ENCODE measurements at regions not wholly inside any gene's neighbourhood (a gene's known extent, or its start where the extent isn't known, plus 50 kb on each side); places are given as distances from the start of the nearest gene placed in this dataset.

DNA sequence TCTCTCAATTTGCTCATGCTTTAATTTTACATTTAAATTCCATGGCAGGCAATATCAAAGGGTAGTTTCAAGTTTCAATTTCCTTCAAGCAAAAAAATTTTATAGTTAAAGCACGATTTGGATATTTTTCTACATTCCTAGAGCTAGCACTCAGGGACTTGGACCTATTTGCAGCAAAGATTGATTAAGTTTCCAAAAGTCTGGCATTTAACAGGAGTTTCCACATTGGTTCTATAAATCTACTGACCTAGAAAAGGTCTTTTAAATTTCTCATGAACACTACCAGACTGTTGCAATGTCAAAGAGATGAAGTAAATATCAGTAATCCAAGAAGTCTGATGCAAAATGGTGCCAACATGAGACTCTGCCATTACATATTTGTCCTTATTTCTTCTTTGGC is 253.7 kb upstream of the LINC00305 start:
- ChIA-PET CTCF (ENCODE audit: low intra/inter-chr PET ratio) (no interaction called here), POLR2A (no interaction called here)
- ATAC-seq = no peak
- Histone ChIP-seq H3K4me3 (no peak overlapping the region), H4K20me1 (replicated peaks; ENCODE audit: control insufficient read depth, insufficient read depth, low read length) (no peaks in the 10 kb centered on the region), H3K9me3 (replicated peaks; ENCODE audit: control insufficient read depth, insufficient read depth, low read depth, low read length) (no peaks in the 10 kb centered on the region), H3K36me3 (ENCODE audit: control insufficient read depth, insufficient read depth, low read length) (no peaks in the 10 kb centered on the region), H3K9me1 (ENCODE audit: control insufficient read depth, insufficient read depth, low read length) (no peaks in the 10 kb centered on the region), H3K79me2 (ENCODE audit: control insufficient read depth, insufficient read depth, low read length) (no peaks in the 10 kb centered on the region), H3K27ac (ENCODE audit: extremely low read depth, low read depth, low read length) (no peak overlapping the region), H3K9ac (ENCODE audit: insufficient read depth in 1 of 2, low read depth in 2 of 2, low read length in 2 of 2) (no peak overlapping the region), H3K27me3 (ENCODE audit: control insufficient read depth in 2 of 2, insufficient read depth in 2 of 2, low read length in 2 of 2) (no peaks in the 10 kb centered on the region), H2AFZ (ENCODE audit: low read depth, low read length) (no peak overlapping the region), H3K4me2 (ENCODE audit: insufficient read depth, low read length) (no peak overlapping the region), H3K4me1 (replicated peaks in 1 of 2; ENCODE audit: control insufficient read depth in 2 of 2, insufficient read depth in 2 of 2, low read length in 2 of 2) (no peaks in the 10 kb centered on the region)
- 0% methylated on average over 1 of the region's 1 CpG for WGBS (ENCODE audit: insufficient coverage, low coverage, missing lambda C conversion rate)
- no TSS peak for BruUV-seq (replicated peaks)
- TF ChIP-seq NUFIP1 (IDR thresholded peaks at IDR 0.05; ENCODE audit: partially characterized antibody) (no peak), CHD1 (IDR thresholded peaks at IDR 0.05; ENCODE audit: low read length) (no peak), ZBTB1 (CRISPR knock-in tag; IDR thresholded peaks at IDR 0.05; ENCODE audit: borderline replicate concordance, low read depth) (no peak), SMARCA5 (IDR thresholded peaks at IDR 0.05) (no peak), HNRNPH1 (optimal IDR thresholded peaks at IDR 0.05; ENCODE audit: low read depth, low read length) (no peak)
- TF ChIP-seq, protein P1, sequence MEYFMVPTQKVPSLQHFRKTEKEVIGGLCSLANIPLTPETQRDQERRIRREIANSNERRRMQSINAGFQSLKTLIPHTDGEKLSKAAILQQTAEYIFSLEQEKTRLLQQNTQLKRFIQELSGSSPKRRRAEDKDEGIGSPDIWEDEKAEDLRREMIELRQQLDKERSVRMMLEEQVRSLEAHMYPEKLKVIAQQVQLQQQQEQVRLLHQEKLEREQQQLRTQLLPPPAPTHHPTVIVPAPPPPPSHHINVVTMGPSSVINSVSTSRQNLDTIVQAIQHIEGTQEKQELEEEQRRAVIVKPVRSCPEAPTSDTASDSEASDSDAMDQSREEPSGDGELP (CRISPR knock-in tag; IDR thresholded peaks at IDR 0.05; ENCODE audit: borderline replicate concordance) = no peak
- TF ChIP-seq, protein P2, sequence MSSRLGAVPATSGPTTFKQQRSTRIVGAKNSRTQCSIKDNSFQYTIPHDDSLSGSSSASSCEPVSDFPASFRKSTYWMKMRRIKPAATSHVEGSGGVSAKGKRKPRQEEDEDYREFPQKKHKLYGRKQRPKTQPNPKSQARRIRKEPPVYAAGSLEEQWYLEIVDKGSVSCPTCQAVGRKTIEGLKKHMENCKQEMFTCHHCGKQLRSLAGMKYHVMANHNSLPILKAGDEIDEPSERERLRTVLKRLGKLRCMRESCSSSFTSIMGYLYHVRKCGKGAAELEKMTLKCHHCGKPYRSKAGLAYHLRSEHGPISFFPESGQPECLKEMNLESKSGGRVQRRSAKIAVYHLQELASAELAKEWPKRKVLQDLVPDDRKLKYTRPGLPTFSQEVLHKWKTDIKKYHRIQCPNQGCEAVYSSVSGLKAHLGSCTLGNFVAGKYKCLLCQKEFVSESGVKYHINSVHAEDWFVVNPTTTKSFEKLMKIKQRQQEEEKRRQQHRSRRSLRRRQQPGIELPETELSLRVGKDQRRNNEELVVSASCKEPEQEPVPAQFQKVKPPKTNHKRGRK (tag; IDR thresholded peaks at IDR 0.05) = no peak
- DNase-seq (ENCODE audit: extremely low read depth in 1 of 4, low spot score in 3 of 4) = no peak
- in situ Hi-C loops (cut with MboI) = no loop called here
- intact Hi-C loops (cut with micrococcal nuclease) = no loop called here
- no peak for FAIRE-seq

All from K562 (cell line).